H1 (cell line): ENCODE measurements at regions not wholly inside any gene's neighbourhood (a gene's known extent, or its start where the extent isn't known, plus 50 kb on each side); places are given as distances from the start of the nearest gene placed in this dataset.

ENCODE experiments used
- ASH2L ChIP-seq: fragments of 200-600, 300-600 bp; sonication (generic); IDR thresholded peaks from one replicate; pipeline ENCODE4 v1.7.1; 2017; ENCODE audit warnings: low read length
- CBX8 ChIP-seq: fragments of 300-800, 300-1000 bp; sonication (generic); IDR thresholded peaks from 2 replicates; pipeline ENCODE4 v1.7.1; 2016; ENCODE audit warnings: low read depth, low read length, borderline replicate concordance
- CREB1 ChIP-seq: IDR thresholded peaks from 2 replicates; pipeline ENCODE4 v1.6.1; 2012; ENCODE audit warnings: inconsistent platforms
- POU5F1 ChIP-seq: IDR thresholded peaks from 2 replicates; pipeline ENCODE4 v1.6.1; 2011; ENCODE audit warnings: low read depth, mild to moderate bottlenecking, low read length, moderate library complexity
- RAD21 ChIP-seq, 2 experiments: IDR thresholded peaks in 1 of 2; conservative IDR thresholded peaks in 1 of 2; 2 replicates each; pipeline ENCODE4 v1.6.1; 2011; ENCODE audit warnings: low read depth in 2 of 2, low read length in 2 of 2, improper control_type of control experiment in 1 of 2, inconsistent platforms in 1 of 2, mild to moderate bottlenecking in 1 of 2, moderate library complexity in 1 of 2
- SIX5 ChIP-seq: IDR thresholded peaks from 2 replicates; pipeline ENCODE4 v1.6.1; 2011; ENCODE audit warnings: mild to moderate bottlenecking, low read depth, low read length
- SRF ChIP-seq: IDR thresholded peaks from 2 replicates; pipeline ENCODE4 v1.6.1; 2011; ENCODE audit warnings: mild to moderate bottlenecking, low read depth, low read length, moderate library complexity
- TEAD4 ChIP-seq: IDR thresholded peaks from 2 replicates; pipeline ENCODE4 v1.6.1; 2012; ENCODE audit warnings: low read depth, low read length, inconsistent platforms, mixed read lengths
- TF ChIP-seq, protein P1 (sequence below), 3 experiments: IDR thresholded peaks; 1 replicate in 2 of 3; 2 replicates in 1 of 3; pipeline versions ENCODE4 v1.5.1 to v1.6.1; 2011; ENCODE audit warnings: low read length in 3 of 3, mild to moderate bottlenecking in 3 of 3, inconsistent platforms in 2 of 3, low read depth in 1 of 3, moderate library complexity in 1 of 3; ENCODE audit not compliant: insufficient read depth in 1 of 3; ENCODE audit errors: control extremely low read depth in 1 of 3
- TF ChIP-seq, protein P2 (sequence below): IDR thresholded peaks from 2 replicates; pipeline ENCODE4 v1.6.1; 2012; ENCODE audit warnings: inconsistent platforms

GRCh38 chr16:20214401-20214800 is 112.9 kb downstream of the GP2 start:
- TF ChIP-seq CREB1 (no peak), CBX8 (no peak), SIX5 (no peak), TEAD4 (no peak), ASH2L (no peak), POU5F1 (no peak), RAD21 (IDR thresholded peaks at IDR 0.05 in 1 of 2, conservative IDR thresholded peaks at IDR 0.05 in 1 of 2; ENCODE audit: low read depth in 2 of 2, low read length in 2 of 2) (no peak), SRF (no peak)
- TF ChIP-seq, protein P1, sequence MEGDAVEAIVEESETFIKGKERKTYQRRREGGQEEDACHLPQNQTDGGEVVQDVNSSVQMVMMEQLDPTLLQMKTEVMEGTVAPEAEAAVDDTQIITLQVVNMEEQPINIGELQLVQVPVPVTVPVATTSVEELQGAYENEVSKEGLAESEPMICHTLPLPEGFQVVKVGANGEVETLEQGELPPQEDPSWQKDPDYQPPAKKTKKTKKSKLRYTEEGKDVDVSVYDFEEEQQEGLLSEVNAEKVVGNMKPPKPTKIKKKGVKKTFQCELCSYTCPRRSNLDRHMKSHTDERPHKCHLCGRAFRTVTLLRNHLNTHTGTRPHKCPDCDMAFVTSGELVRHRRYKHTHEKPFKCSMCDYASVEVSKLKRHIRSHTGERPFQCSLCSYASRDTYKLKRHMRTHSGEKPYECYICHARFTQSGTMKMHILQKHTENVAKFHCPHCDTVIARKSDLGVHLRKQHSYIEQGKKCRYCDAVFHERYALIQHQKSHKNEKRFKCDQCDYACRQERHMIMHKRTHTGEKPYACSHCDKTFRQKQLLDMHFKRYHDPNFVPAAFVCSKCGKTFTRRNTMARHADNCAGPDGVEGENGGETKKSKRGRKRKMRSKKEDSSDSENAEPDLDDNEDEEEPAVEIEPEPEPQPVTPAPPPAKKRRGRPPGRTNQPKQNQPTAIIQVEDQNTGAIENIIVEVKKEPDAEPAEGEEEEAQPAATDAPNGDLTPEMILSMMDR (IDR thresholded peaks at IDR 0.05; ENCODE audit: control extremely low read depth in 1 of 3, insufficient read depth in 1 of 3, low read depth in 1 of 3, low read length in 3 of 3) = no peak
- TF ChIP-seq, protein P2, sequence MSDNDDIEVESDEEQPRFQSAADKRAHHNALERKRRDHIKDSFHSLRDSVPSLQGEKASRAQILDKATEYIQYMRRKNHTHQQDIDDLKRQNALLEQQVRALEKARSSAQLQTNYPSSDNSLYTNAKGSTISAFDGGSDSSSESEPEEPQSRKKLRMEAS = no peak
